ENCODE measurements at regions not wholly inside any gene's neighbourhood (a gene's known extent, or its start where the extent isn't known, plus 50 kb on each side); places are given as distances from the start of the nearest gene placed in this dataset.
"Not testable (repeated sequence)": the region's sequence is repeated elsewhere in the genome, so short reads cannot be mapped to it uniquely, and the experiment has no call there.

- H3K4me3 Mint-ChIP-seq; intact Hi-C loops (cut with micrococcal nuclease); DNase-seq; H3K9me3 Mint-ChIP-seq; H3K36me3 Mint-ChIP-seq (ENCODE audit: low read depth); H3K27ac Mint-ChIP-seq; H3K4me1 Mint-ChIP-seq; H3K27me3 Mint-ChIP-seq: not testable (repeated sequence)
Observed at GRCh38 chrX:131663726-131664125, 119.9 kb downstream of the OR13H1 start.

GRCh38 chrX:131671735-131672134 lies 127.9 kb downstream of the OR13H1 start:
- H3K4me3 Mint-ChIP-seq: no peak overlapping the region
- H3K4me1 Mint-ChIP-seq: no peaks in the 10 kb centered on the region

GRCh38 chrX:131675596-131676194 lies 131.8 kb downstream of the OR13H1 start:
- no peaks in the 10 kb centered on the region for H3K36me3 Mint-ChIP-seq (ENCODE audit: low read depth)
- H3K9me3 Mint-ChIP-seq: no peaks in the 10 kb centered on the region
- H3K27me3 Mint-ChIP-seq: peaks cover 2% of the 10 kb centered on the region
- no peaks in the 10 kb centered on the region for H3K4me1 Mint-ChIP-seq
- no peak overlapping the region for H3K27ac Mint-ChIP-seq
- H3K4me3 Mint-ChIP-seq: no peak overlapping the region
- intact Hi-C loops (cut with micrococcal nuclease): no loop called here
- no peak for DNase-seq

More at GRCh38 chrX:131671735-131672134, 127.9 kb downstream of the OR13H1 start:
- intact Hi-C loops (cut with micrococcal nuclease): no loop called here
- Mint-ChIP-seq H3K27me3 (peaks cover 2% of the 10 kb centered on the region), H3K27ac (no peak overlapping the region), H3K36me3 (ENCODE audit: low read depth) (no peaks in the 10 kb centered on the region), H3K9me3 (no peaks in the 10 kb centered on the region)
- no peak for DNase-seq

GRCh38 chrX:131677655-131678628 lies 134.1 kb downstream of the OR13H1 start:
- DNase-seq: peak; percentile 78
- H3K27me3 Mint-ChIP-seq: peaks cover 2% of the 10 kb centered on the region
- intact Hi-C loops (cut with micrococcal nuclease): loop anchor here (1.0 kb wide), 1 partner anchor 702 kb away; no protein-coding TSS in a partner anchor
- no peak overlapping the region for H3K4me3 Mint-ChIP-seq
- H3K27ac Mint-ChIP-seq: no peak overlapping the region
- no peaks in the 10 kb centered on the region for H3K4me1 Mint-ChIP-seq
- H3K9me3 Mint-ChIP-seq: no peaks in the 10 kb centered on the region
- H3K36me3 Mint-ChIP-seq (ENCODE audit: low read depth): no peaks in the 10 kb centered on the region

GRCh38 chrX:131682735-131683134 lies 138.9 kb downstream of the OR13H1 start:
- H3K4me1 Mint-ChIP-seq; H3K27ac Mint-ChIP-seq; H3K27me3 Mint-ChIP-seq; H3K9me3 Mint-ChIP-seq; intact Hi-C loops (cut with micrococcal nuclease); DNase-seq; H3K36me3 Mint-ChIP-seq (ENCODE audit: low read depth); H3K4me3 Mint-ChIP-seq: not testable (repeated sequence)

- no peaks in the 10 kb centered on the region for H3K27me3 Mint-ChIP-seq
- no peak overlapping the region for H3K4me3 Mint-ChIP-seq
- H3K36me3 Mint-ChIP-seq (ENCODE audit: low read depth): peaks cover 16% of the 10 kb centered on the region
- intact Hi-C loops (cut with micrococcal nuclease): no loop called here
- H3K4me1 Mint-ChIP-seq: no peaks in the 10 kb centered on the region
- no peak overlapping the region for H3K27ac Mint-ChIP-seq
- H3K9me3 Mint-ChIP-seq: no peaks in the 10 kb centered on the region
- DNase-seq: no peak
Observed at GRCh38 chrX:131693359-131693758, 149.5 kb downstream of the OR13H1 start.

GRCh38 chrX:131696989-131697388 lies 153.1 kb downstream of the OR13H1 start:
- DNase-seq; H3K27me3 Mint-ChIP-seq; H3K9me3 Mint-ChIP-seq; H3K27ac Mint-ChIP-seq; H3K4me3 Mint-ChIP-seq; H3K4me1 Mint-ChIP-seq; intact Hi-C loops (cut with micrococcal nuclease): not testable (repeated sequence)
- H3K36me3 Mint-ChIP-seq (ENCODE audit: low read depth): peaks cover 15% of the 10 kb centered on the region

- DNase-seq: no peak
- peaks cover 9% of the 10 kb centered on the region for H3K36me3 Mint-ChIP-seq (ENCODE audit: low read depth)
- H3K4me1 Mint-ChIP-seq: no peaks in the 10 kb centered on the region
- intact Hi-C loops (cut with micrococcal nuclease): no loop called here
- H3K9me3 Mint-ChIP-seq: no peaks in the 10 kb centered on the region
- H3K27me3 Mint-ChIP-seq: no peaks in the 10 kb centered on the region
- H3K27ac Mint-ChIP-seq: no peak overlapping the region
- no peak overlapping the region for H3K4me3 Mint-ChIP-seq
Observed at GRCh38 chrX:131703646-131704045, 159.8 kb downstream of the OR13H1 start.

- no peaks in the 10 kb centered on the region for H3K27me3 Mint-ChIP-seq
- DNase-seq: peak; percentile 17
- intact Hi-C loops (cut with micrococcal nuclease): no loop called here
- H3K36me3 Mint-ChIP-seq (ENCODE audit: low read depth): peaks cover 11% of the 10 kb centered on the region
- no peaks in the 10 kb centered on the region for H3K4me1 Mint-ChIP-seq
- H3K4me3 Mint-ChIP-seq: no peak overlapping the region
- H3K27ac Mint-ChIP-seq: no peak overlapping the region
- H3K9me3 Mint-ChIP-seq: no peaks in the 10 kb centered on the region
Observed at GRCh38 chrX:131704136-131704695, 160.3 kb downstream of the OR13H1 start.

GRCh38 chrX:131709553-131709952 lies 165.7 kb downstream of the OR13H1 start:
- Mint-ChIP-seq H3K4me1 (no peaks in the 10 kb centered on the region), H3K27me3 (no peaks in the 10 kb centered on the region), H3K9me3 (no peaks in the 10 kb centered on the region), H3K4me3 (no peak overlapping the region), H3K36me3 (ENCODE audit: low read depth) (peaks cover 12% of the 10 kb centered on the region), H3K27ac (no peak overlapping the region)
- intact Hi-C loops (cut with micrococcal nuclease): no loop called here
- DNase-seq: no peak

GRCh38 chrX:131711478-131711867 lies 167.6 kb downstream of the OR13H1 start:
- no peak overlapping the region for H3K4me3 Mint-ChIP-seq
- peaks cover 14% of the 10 kb centered on the region for H3K36me3 Mint-ChIP-seq (ENCODE audit: low read depth)
- H3K4me1 Mint-ChIP-seq: no peaks in the 10 kb centered on the region
- H3K27ac Mint-ChIP-seq: no peak overlapping the region
- H3K9me3 Mint-ChIP-seq: no peaks in the 10 kb centered on the region
- no peak for DNase-seq
- intact Hi-C loops (cut with micrococcal nuclease): no loop called here
- no peaks in the 10 kb centered on the region for H3K27me3 Mint-ChIP-seq

GRCh38 chrX:131723646-131724045 lies 179.8 kb downstream of the OR13H1 start:
- Mint-ChIP-seq H3K27ac (no peak overlapping the region), H3K9me3 (peaks cover 5% of the 10 kb centered on the region), H3K36me3 (ENCODE audit: low read depth) (peaks cover 17% of the 10 kb centered on the region), H3K4me3 (no peak overlapping the region), H3K27me3 (no peaks in the 10 kb centered on the region), H3K4me1 (no peaks in the 10 kb centered on the region)
- DNase-seq: no peak
- intact Hi-C loops (cut with micrococcal nuclease): no loop called here

GRCh38 chrX:131724292-131724691 lies 180.4 kb downstream of the OR13H1 start:
- no peaks in the 10 kb centered on the region for H3K27me3 Mint-ChIP-seq

GRCh38 chrX:131725001-131725654 lies 181.3 kb downstream of the OR13H1 start:
- intact Hi-C loops (cut with micrococcal nuclease): no loop called here

More at GRCh38 chrX:131724292-131724691, 180.4 kb downstream of the OR13H1 start:
- Mint-ChIP-seq H3K4me1 (no peaks in the 10 kb centered on the region), H3K9me3 (peaks cover 5% of the 10 kb centered on the region), H3K4me3 (no peak overlapping the region), H3K27ac (no peak overlapping the region), H3K36me3 (ENCODE audit: low read depth) (peaks cover 20% of the 10 kb centered on the region)
- intact Hi-C loops (cut with micrococcal nuclease): no loop called here
- DNase-seq: no peak

More at GRCh38 chrX:131725001-131725654, 181.3 kb downstream of the OR13H1 start:
- peaks cover 20% of the 10 kb centered on the region for H3K36me3 Mint-ChIP-seq (ENCODE audit: low read depth)
- H3K4me3 Mint-ChIP-seq: no peak overlapping the region
- H3K27ac Mint-ChIP-seq: no peak overlapping the region
- no peaks in the 10 kb centered on the region for H3K27me3 Mint-ChIP-seq
- DNase-seq: no peak
- peaks cover 5% of the 10 kb centered on the region for H3K9me3 Mint-ChIP-seq
- H3K4me1 Mint-ChIP-seq: no peaks in the 10 kb centered on the region

Measured in activated CD4-positive, alpha-beta T cell treated with anti-CD3 and anti-CD28 coated beads, Interleukin-2, amount 10 ng/mL, durations not matched to agents 24 days and 14 days (primary cell).